ENCODE measurements at regions not wholly inside any gene's neighbourhood (a gene's known extent, or its start where the extent isn't known, plus 50 kb on each side); places are given as distances from the start of the nearest gene placed in this dataset.
"Not testable (repeated sequence)": the region's sequence is repeated elsewhere in the genome, so short reads cannot be mapped to it uniquely, and the experiment has no call there.

DNA sequence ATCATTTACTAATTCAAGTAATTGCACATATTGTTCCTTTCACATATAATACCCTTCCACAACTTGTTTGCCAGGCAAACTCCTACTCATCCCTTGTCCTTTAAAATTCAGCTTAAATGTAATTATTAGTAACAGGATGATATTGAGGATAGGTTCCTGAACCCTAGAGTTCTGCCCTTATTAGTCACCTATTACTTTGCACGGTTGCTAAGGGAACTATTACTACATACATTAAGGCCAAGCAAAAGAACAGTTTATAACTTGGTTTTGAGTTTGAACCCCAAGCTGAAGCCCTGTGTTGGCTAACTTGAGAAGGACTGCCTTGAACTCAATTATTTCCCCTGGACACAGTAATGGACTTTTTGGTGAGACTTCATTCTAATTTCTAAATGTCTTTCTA lies 529.7 kb downstream of the IGSF11 start:
- DNase-seq = no peak

DNA sequence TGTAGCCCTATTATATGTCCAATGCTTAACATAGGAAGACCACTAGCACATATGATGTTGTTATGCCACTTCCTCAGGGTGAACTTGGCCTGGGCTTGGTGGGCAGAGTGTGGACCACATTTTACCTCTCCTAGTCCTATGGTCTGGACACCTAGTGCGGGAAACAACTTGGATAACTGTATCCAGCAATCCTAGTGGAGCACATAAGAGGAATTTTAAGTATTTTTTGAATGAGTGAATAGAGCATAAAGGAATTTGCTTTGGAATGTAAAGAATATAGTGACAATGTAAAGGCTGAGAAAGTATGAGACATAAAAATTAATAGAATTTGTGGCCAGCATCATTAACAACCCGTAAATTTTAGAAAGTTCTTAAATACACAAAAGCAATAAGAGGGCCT lies 528.9 kb downstream of the IGSF11 start:
- DNase-seq = no peak

DNA sequence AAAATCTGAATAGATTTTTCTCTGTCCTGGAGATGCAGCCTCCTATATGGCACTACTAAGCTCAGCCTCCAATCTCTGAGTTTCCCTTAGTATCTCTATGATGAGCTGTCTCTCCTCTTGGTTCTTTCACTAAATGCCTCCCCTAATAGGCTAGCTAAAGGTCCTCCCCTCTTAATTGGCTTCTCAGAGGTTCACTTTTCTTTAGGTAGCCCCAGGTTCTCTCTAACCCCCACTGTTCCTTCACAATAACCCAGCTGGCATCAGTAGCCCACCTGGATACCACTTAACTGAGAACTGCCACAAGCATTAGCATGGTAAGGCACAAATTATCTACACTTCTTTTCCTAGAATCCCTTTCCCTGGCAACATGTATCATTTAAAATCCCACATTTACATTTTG lies 523.2 kb downstream of the IGSF11 start:
- DNase-seq = no peak

DNA sequence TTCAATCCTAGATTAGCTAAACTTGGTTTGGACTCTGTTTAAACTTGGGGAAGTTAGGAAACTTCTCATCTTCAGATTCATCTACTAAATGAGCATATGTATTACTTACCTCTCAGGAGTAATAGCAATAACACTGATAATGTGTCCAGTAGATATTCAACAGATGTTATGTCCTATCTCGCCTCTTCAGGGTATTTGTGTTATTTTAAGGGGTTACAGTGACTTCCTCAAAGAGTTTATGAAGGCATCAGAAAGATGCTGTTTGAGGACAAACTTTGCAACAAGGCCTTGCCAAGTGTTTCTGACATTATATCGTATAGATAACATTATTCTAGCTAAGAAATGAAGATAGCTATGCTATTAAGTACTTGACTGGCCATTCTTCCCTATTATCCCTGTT lies 522.3 kb downstream of the IGSF11 start:
- DNase-seq = no peak

DNA sequence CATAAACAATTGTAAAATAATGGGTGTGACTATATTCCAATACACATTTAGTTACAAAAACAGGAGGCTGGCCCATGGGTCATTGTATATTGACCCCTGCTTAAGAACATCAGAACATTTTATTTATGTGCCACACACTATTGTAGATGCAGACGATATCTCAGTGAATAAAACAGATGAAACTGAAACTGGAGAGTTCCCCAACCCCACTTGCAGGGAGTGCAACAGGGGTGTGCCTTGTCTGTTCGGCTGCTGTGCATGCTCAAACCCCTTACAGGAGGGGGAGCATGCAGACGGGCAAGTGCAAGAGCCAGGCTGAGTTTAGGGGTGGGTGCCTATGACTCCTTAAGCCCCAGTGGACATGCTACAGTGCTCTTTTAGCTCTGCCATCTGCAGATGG lies 509.6 kb downstream of the IGSF11 start:
- no peak for DNase-seq

DNA sequence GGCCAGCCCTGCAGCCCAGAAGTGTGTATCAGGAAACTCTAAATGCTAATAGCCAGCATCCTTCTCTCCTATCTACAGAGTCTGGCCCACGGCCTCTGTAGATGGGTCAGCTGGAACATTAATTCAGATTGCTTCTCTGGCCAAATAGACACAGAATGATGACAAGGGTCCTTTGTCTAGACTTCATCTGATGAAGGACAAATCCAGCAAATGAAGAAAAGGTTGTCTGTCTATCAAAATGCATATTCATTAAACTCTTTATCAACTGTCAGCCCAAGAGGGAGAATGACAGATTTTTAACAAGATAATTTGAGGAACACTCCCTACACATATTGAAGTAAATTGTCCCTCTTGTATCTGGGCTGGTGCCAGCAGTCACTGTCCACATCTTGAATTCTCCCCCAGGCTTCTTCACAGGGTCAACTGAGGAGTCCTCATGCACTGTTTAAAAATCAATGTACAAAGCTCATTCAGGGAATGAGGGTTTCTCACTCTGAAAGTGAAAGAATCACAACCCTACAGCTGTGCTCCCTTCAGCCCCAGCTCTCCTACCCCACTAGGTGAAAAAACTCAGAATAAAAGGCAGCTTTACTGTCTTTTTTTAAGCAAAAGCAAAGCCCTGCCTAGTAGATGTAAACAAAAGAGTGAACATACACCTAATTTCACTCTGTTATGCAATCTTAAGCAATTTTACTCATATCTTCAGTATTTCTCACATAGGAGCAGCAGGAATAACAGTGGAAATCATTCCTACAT lies 507.7 kb downstream of the IGSF11 start:
- DNase-seq = no peak

DNA sequence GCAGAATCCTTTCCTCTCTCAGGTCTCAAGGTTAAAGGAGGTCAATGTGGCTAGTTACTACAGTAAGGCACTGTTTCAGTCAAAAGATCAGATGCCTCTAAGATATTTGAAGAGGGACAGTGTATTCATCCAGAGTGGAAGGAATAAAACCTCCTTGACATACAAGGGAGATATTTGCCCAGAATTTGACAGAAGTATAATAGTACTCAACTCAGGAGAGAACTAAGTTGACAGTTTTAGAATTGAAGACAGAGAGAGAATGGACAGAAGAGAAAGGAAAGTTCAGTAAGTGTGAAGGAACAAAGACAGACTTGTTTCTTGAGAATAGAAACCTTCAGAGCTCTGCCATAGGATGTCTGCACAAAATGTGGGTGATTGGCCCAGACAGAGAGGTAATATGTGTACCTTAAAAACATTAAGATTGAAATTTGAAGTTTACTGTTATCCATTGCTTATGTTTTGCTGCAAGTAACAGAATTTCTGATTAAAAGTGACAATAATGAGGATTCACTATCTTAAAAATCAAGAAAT lies 507.1 kb downstream of the IGSF11 start:
- no peak for DNase-seq

DNA sequence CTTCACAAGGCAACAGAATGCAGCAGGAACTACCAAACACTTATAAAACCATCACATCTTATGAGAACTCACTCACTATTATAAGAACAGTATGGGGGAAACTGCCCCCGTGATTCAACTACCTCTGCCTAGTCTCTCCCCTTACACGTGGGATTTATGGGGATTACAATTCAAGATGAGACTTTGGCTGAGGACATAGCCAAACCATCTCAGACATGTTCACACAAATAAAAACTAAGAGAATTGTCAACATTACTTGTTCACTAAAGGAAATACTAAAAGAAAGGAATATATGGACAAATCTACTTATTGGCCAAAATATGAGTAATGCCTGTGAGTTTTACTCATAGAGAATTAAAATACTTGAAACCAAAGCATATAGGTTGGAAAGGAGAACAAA lies 505.1 kb downstream of the IGSF11 start:
- no peak for DNase-seq

DNA sequence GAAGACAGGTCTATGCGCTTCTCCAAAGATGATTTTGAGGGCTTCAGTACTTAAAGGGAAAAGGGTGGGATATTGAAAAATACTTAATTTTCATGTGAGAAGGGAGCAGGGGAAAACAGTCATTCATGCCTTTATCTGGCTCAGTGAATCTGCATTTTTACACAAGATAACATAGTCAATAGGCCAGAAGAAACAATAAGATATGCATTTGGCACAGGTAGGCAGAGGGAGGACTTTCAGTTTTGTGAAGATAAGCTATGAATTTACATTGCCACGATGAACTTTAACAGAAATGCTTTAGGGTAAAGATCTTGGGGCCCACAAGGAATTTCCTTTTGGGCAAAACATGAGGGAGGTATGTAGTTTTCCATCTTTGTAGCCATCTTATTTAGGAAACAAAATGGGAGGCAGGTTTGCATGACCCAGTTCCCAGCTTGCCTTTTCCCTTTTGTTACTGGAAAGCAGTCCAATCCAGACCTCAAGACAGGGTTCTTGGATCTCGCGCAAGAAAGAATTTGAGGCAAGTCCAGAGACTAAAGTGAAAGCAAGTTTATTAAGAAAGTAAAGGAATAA lies 504.2 kb downstream of the IGSF11 start:
- no peak for DNase-seq

DNA sequence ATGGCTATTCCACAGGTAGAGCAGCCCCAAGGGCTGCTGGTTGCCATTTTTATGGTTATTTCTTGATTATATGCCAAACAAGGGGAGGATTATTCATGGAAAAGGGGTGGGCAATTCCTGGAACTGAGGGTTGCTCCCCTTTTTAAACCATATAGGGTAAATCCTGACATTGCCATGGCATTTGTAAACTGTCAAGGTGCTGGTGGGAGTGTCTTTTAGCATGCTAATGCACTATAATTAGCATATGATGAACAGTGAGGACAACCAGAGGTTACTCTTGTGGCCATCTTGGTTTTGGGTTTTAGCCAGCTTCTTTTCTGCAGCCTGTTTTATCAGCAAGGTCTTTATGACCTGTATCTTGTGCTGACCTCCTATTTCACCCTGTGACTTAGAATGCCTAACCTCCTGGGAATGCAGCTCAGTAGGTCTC lies 503.7 kb downstream of the IGSF11 start:
- not testable (repeated sequence) for DNase-seq

DNA sequence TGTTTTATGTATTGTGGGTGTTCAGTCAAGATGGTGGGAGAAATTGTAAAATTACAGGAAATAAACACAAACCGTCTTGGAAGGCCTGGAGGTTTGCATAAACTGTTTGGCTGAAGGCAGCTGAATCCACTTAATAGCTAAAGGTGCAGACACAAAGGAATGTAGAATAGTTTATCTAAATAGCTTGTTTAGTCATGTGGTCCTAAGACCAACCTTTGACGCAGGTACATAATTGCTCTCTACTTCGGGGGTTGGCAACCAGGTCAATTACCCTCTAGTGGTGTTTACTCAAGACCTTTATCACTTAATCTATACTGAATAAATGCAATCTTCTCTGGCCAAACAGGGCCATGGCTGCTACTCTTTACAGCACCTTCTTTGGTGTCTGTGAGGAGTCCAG lies 502.8 kb downstream of the IGSF11 start:
- DNase-seq = no peak

DNA sequence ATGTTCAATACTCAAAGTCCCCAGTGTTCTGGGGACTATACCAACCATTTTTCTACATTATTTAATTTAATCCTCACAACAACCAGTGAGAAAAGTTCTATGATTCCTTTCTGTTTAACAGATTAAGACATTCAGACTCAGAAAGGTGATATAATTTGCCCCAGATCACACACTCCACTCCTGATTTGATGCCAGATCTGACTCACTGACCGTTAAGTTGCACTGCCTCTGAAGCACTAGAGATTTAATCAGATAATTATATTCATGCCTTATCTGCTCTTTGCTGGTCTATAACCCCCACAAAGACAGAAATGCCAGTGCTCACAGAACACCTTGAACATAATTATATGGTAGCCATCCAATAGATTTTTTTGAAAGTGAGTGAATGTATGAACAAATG lies 501.0 kb downstream of the IGSF11 start:
- DNase-seq = no peak

DNA sequence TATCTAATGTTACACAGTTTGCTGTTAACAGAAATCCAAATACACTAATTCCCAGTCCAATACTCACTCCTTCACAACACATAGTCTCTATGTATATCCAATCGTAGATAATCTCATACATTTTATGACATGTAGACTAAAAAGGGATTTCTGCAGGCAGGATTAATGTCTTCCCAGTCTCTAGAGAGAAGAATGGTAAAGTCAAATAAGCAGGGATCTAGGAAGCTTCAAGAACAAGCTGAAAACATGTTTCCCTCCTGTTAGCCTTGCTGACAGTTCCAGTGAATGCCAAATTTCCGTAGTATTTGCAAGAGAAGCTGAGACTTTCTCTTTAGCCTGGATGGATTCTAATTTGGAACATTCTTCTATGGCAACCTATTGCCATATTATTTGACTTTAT lies 500.1 kb downstream of the IGSF11 start:
- DNase-seq = no peak

DNA sequence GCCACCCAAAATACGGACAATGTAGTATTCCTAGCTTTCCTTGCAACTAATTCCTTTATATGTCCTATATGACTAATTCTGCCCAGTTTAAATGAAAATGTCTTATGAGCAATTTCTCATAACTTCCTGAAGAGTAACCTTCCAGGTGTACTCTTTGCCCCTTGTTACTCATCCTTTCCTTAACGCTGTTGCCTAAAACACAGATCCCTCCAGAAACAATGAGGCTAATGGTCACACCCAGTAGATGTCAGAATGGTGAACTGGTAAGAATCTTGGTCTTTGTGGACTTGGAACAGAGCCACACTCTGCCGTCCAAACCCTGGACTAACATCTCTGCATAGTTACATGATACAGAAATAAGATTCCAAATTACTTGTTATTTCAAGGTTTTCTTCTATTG lies 497.9 kb downstream of the IGSF11 start:
- no peak for DNase-seq

DNA sequence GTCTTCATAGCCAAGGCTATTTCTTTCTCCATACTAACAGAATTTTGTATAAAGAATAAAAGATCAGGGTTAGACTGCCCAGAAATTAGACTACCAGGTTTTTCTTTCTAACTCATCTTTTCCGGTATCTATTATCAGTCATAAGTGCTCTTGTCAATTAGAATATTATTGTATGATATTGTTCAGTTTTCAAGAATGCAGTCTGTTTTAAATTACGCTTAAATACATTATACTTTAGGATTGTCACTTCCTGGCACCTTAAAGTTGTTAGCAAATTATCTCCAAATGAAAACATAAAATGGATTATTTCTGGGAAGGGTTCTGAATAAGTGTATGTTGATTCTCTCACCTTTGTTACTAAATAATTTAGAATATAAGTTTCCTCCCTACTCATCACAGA lies 497.2 kb downstream of the IGSF11 start:
- no peak for DNase-seq

DNA sequence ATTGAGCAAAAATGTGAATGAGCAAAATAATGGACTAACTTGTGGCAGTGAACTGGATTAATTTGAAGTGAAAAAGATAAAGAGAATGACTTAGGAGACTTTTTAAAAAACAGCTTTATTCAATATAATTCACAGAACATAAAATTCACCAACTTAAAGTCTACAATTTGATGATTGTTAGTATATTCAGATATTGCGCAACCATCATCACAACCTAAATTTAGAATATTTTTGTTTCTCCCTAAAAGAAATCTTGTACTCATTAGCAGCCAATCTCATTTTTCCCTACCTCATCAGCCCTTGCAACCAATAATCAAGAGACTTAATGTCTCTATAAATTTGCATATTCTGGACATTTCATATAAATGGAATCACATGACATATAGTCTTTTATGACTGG lies 496.5 kb downstream of the IGSF11 start:
- DNase-seq = no peak

DNA sequence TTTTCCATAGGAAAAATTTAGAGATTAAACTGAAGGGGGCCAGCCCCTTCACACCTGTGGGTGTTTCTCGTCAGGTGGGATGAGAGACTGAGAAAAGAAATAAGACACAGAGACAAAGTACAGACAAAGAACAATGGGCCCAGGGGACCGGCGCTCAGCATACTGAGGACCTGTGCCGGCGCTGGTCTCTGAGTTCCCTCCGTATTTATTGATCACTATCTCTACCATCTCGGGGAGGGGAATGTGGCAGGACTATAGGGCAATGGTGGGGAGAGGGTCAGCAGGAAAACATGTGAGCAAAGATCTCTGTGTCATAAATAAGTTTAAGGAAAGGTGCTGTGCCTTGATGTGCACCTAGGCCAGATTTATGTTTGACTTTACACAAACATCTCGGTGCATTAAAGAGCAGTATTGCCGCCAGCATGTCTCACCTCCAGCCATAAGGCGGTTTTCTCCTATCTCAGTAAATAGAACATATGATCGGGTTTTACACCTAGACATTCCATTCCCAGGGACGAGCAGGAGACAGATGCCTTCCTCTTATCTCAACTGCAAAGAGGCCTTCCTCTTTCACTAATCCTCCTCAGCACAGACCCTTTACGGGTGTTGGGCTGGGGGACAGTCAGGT lies 494.7 kb downstream of the IGSF11 start:
- DNase-seq = not testable (repeated sequence)

DNA sequence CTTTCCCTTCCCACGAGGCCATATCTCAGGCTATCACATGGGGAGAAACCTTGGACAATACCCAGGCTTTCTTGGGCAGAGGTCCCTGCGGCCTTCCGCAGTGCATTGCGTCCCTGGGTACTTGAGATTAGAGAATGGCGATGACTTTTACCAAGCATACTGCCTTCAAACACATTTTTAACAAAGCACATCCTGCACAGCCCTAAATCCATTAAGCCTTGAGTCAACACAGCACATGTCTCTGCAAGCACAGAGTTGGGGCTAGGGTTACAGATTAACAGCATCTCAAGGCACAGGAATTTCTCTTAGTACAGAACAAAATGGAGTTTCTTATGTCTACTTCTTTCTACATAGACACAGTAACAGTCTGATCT lies 494.2 kb downstream of the IGSF11 start:
- not testable (repeated sequence) for DNase-seq

DNA sequence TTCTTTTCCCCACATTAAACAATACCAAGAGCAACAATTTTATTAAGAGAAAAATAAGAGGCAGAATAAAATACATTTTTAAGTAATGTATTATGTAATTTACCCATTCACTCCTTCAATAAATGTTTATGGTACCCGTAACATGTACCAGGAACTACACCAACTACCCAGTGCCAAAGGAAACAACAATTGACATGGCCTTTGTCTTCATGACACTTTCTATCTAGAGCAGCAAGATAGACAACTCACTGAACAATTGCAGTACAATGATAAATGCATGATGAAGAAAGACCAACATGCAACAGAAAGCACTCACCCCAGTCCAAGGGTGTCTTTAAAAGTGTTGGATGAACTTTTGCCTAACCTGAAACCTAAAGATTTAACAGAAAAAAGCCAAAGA lies 493.8 kb downstream of the IGSF11 start:
- DNase-seq = no peak

DNA sequence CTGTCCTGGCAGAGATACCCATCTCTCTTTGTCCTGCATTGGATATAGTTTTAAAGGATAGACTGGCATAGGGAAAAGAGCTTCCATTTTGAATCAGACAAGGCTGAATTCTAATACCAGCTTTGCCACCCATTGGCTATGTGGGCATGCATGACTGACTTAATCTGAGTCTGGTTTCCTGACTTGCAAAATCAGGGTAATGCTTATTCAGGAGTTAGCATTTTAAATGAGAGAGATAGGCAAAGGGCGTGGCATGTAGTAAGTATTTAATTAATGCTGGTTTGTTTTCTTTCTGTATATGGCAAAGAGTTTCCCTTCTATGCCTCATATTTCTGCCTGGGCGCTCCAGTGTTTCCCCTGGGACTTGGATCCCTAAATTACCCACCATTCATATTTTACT lies 492.9 kb downstream of the IGSF11 start:
- DNase-seq = no peak

DNA sequence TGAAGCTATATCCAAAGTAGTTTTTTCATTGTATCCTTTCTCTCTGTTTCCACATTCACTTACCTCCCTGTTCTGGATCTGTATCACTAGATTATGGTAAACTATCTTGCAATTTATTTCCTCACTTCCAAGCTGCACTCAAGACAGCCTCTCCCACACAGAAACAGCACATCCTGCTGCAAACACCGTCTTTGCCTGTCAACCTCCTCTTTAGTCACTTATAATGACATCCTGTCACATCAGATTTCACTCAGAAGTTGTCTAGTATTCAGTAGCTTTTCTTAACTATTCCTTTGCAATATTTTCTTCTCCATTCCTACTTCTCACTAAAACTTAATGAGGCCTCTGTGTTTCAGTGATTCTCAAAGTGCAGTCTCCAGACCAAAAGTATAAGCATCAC lies 490.8 kb downstream of the IGSF11 start:
- no peak for DNase-seq

DNA sequence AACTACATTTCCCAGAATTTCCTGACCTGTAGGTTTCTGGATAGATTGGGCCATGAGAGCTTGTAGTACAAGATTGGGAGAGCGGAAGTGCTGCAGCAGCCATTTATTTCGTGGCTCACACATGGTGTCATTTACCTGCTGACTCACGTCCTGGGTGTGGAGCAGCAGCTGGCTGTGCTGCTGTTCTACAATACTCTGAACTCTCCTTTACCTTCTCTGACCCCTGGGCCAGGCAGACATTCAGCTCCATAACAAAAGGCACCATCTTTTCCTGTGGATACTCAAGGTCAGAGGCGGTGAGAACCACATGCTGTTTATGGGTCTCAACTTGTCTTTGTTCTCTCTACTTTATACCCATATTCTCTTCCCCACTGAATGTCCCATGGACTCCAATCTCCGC lies 490.2 kb downstream of the IGSF11 start:
- DNase-seq = no peak

DNA sequence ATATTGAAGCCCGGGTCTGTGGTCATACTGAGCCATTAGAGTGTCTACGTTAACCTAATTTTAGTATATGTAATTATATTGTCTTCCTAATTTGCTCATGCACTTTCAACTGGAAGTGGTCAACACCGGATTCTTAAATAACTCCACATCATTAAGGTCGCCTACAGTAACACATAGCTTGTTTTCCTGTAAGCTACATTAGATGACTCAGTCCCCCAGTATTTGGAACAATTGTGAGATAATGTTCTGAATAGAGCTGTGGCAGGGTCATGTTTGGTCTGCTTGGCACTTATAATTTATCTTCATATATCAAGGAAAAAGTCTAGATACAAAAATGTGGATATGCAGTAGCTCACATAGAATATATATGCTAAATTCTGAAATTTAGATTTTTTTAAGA lies 486.2 kb downstream of the IGSF11 start:
- DNase-seq = no peak

DNA sequence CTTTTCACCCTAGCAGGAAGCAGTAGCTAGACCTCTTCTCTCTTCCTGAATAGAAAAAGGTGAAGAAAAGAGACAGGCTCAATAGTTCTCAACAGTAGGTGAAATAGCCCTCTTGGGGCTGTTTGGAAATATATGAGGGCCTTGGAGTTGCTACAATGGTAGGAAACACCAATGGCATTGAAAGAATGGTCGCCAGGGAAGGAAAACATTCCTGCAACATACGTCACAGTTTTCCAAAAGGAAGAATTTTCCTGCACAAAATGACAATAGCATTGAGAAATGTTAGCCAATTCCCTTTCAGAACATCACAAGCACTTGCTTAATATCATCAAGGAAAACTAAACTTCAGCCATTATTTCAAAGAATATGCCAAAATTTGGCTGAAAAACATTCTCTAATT lies 484.5 kb downstream of the IGSF11 start:
- no peak for DNase-seq
